ENCODE measurements at regions not wholly inside any gene's neighbourhood (a gene's known extent, or its start where the extent isn't known, plus 50 kb on each side); places are given as distances from the start of the nearest gene placed in this dataset.

DNA sequence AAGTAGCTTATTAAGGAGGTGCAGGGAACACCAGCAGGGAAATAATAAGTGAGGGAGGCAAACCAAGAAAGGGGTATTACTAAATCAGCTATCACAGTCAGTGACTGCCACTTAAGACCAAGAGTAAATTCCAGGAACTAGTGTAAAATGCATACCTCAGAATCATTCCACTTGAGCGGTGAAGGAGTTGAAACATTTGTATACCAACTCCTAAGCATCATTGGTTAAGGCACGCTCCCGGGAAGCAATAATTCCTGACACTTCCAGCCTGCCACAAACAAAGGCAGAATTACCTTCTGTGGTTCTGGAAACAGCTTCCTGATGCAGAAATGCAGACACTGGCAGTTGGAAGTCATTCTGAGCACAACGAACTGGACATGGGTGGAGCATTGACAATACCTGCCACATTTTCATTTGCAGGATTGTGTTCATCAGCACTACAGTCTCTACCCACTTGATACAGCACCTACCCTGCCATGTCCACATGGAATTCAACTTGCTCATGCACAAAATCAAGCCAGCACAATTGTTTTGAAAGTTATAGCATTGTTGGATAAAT lies 82.1 kb downstream of the PPP1R2C start:
- TF ChIP-seq, protein P1, sequence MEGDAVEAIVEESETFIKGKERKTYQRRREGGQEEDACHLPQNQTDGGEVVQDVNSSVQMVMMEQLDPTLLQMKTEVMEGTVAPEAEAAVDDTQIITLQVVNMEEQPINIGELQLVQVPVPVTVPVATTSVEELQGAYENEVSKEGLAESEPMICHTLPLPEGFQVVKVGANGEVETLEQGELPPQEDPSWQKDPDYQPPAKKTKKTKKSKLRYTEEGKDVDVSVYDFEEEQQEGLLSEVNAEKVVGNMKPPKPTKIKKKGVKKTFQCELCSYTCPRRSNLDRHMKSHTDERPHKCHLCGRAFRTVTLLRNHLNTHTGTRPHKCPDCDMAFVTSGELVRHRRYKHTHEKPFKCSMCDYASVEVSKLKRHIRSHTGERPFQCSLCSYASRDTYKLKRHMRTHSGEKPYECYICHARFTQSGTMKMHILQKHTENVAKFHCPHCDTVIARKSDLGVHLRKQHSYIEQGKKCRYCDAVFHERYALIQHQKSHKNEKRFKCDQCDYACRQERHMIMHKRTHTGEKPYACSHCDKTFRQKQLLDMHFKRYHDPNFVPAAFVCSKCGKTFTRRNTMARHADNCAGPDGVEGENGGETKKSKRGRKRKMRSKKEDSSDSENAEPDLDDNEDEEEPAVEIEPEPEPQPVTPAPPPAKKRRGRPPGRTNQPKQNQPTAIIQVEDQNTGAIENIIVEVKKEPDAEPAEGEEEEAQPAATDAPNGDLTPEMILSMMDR (IDR thresholded peaks at IDR 0.05; ENCODE audit: low read depth, low read length), result no peak
- TF ChIP-seq EZH2phosphoT487 (IDR thresholded peaks at IDR 0.05; ENCODE audit: low read depth), result no peak

Data from OCI-LY3 (cell line).